Mesothelial cell of epicardium (in vitro differentiated cells): ENCODE measurements at regions not wholly inside any gene's neighbourhood (a gene's known extent, or its start where the extent isn't known, plus 50 kb on each side); places are given as distances from the start of the nearest gene placed in this dataset.

ENCODE experiments used
- DNase-seq, 2 experiments: peaks; one replicate each; pipeline ENCODE4 v3.0.0; 2021; ENCODE audit warnings: low spot score in 2 of 2; ENCODE audit not compliant: unreplicated experiment in 2 of 2
- H3K27ac Mint-ChIP-seq: 2 replicates; pipeline ENCODE4 v1.8.0; 2021; ENCODE audit warnings: mixed read lengths
- H3K27me3 Mint-ChIP-seq: 2 replicates; pipeline ENCODE4 v1.8.0; 2021; ENCODE audit warnings: low read depth, mixed read lengths
- H3K36me3 Mint-ChIP-seq: 2 replicates; pipeline ENCODE4 v1.8.0; 2021; ENCODE audit warnings: mixed read lengths
- H3K4me1 Mint-ChIP-seq: 2 replicates; pipeline ENCODE4 v1.8.0; 2021; ENCODE audit warnings: mixed read lengths
- H3K4me3 Mint-ChIP-seq: 2 replicates; pipeline ENCODE4 v1.8.0; 2021; ENCODE audit warnings: mild to moderate bottlenecking, moderate library complexity, mixed read lengths
- H3K9me3 Mint-ChIP-seq: 2 replicates; pipeline ENCODE4 v1.8.0; 2021; ENCODE audit warnings: mixed read lengths
- TF ChIP-seq, protein P1 (sequence below): fragments of 200-600 bp; sonication (generic); IDR thresholded peaks from one replicate; pipeline ENCODE4 v1.5.0; 2021; ENCODE audit warnings: antibody characterized with exemption; ENCODE audit not compliant: unreplicated experiment

GRCh38 chr16:25512041-25512440, 179.7 kb upstream of the HS3ST4 start:
- TF ChIP-seq, protein P1, sequence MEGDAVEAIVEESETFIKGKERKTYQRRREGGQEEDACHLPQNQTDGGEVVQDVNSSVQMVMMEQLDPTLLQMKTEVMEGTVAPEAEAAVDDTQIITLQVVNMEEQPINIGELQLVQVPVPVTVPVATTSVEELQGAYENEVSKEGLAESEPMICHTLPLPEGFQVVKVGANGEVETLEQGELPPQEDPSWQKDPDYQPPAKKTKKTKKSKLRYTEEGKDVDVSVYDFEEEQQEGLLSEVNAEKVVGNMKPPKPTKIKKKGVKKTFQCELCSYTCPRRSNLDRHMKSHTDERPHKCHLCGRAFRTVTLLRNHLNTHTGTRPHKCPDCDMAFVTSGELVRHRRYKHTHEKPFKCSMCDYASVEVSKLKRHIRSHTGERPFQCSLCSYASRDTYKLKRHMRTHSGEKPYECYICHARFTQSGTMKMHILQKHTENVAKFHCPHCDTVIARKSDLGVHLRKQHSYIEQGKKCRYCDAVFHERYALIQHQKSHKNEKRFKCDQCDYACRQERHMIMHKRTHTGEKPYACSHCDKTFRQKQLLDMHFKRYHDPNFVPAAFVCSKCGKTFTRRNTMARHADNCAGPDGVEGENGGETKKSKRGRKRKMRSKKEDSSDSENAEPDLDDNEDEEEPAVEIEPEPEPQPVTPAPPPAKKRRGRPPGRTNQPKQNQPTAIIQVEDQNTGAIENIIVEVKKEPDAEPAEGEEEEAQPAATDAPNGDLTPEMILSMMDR, result no peak
- H3K4me1 Mint-ChIP-seq, result no peaks in the 10 kb centered on the region
- H3K9me3 Mint-ChIP-seq, result peaks cover 21% of the 10 kb centered on the region
- DNase-seq, result no peak
- H3K27ac Mint-ChIP-seq, result no peak overlapping the region
- peaks cover 1% of the 10 kb centered on the region for H3K27me3 Mint-ChIP-seq
- H3K36me3 Mint-ChIP-seq, result no peaks in the 10 kb centered on the region
- no peak overlapping the region for H3K4me3 Mint-ChIP-seq

DNA sequence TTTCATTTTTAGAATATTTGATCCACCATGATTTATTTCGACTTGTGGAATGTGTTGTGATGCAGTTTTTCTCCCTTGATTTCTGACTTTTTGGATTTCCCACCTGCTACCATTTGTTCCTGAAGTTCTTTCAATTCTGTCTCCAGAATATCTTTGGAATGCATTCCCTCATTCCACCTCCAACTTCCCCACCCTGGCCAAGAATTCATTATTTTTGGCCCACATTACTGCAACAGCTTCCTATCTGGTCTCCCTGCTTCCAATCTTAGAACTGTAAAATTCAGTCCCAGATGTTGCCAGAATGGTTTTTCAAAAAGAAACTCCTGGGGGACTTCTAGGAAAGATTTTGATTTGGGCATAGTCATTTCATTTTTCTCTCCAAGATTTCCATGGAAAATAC, 182.3 kb upstream of the HS3ST4 start:
- H3K27ac Mint-ChIP-seq, result no peak overlapping the region
- TF ChIP-seq, protein P1, result no peak
- no peaks in the 10 kb centered on the region for H3K4me1 Mint-ChIP-seq

GRCh38 chr16:25501530-25502255, 190.1 kb upstream of the HS3ST4 start:
- no peak for DNase-seq
- no peak overlapping the region for H3K27ac Mint-ChIP-seq
- H3K4me1 Mint-ChIP-seq, result peaks cover 3% of the 10 kb centered on the region
- TF ChIP-seq, protein P1, result no peak
- no peaks in the 10 kb centered on the region for H3K9me3 Mint-ChIP-seq
- no peak overlapping the region for H3K4me3 Mint-ChIP-seq
- H3K27me3 Mint-ChIP-seq, result peaks cover 12% of the 10 kb centered on the region
- H3K36me3 Mint-ChIP-seq, result no peaks in the 10 kb centered on the region

More for the DNA sequence above, 182.3 kb upstream of the HS3ST4 start:
- Mint-ChIP-seq H3K9me3 (peaks cover 10% of the 10 kb centered on the region), H3K27me3 (peaks cover 8% of the 10 kb centered on the region), H3K4me3 (no peak overlapping the region), H3K36me3 (no peaks in the 10 kb centered on the region)
- DNase-seq, result no peak

DNA sequence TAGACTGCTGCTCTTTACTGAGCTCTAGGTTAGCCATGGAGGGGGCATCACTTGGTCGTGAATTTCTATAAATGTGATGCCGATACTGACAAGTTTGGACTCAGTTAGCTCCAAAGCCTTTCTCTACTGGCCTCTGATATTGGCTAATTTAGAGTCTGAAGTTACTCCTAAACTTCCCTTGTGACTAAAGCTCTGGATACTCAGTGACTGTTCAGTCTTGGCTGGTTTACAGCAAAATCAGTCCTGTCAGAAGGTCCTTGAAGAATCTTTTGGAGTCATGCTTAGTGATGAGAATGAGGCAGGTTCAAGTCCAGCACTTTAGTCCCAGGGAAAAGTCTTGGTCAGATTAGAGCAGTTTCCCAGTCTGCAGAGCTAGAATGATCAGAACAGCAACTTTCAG, 197.5 kb upstream of the HS3ST4 start:
- peaks cover 3% of the 10 kb centered on the region for H3K36me3 Mint-ChIP-seq
- no peak overlapping the region for H3K27ac Mint-ChIP-seq
- TF ChIP-seq, protein P1, result no peak
- H3K4me3 Mint-ChIP-seq, result no peak overlapping the region
- H3K27me3 Mint-ChIP-seq, result no peaks in the 10 kb centered on the region
- peaks cover 5% of the 10 kb centered on the region for H3K4me1 Mint-ChIP-seq
- no peak for DNase-seq
- H3K9me3 Mint-ChIP-seq, result peaks cover 40% of the 10 kb centered on the region

GRCh38 chr16:25493136-25493811, 198.5 kb upstream of the HS3ST4 start:
- no peak overlapping the region for H3K27ac Mint-ChIP-seq
- no peak overlapping the region for H3K4me3 Mint-ChIP-seq
- H3K36me3 Mint-ChIP-seq, result peaks cover 3% of the 10 kb centered on the region
- no peak for DNase-seq
- H3K9me3 Mint-ChIP-seq, result peaks cover 40% of the 10 kb centered on the region
- no peaks in the 10 kb centered on the region for H3K27me3 Mint-ChIP-seq
- H3K4me1 Mint-ChIP-seq, result peaks cover 5% of the 10 kb centered on the region
- TF ChIP-seq, protein P1, result no peak
